Smooth muscle cell (in vitro differentiated cells): ENCODE measurements at regions not wholly inside any gene's neighbourhood (a gene's known extent, or its start where the extent isn't known, plus 50 kb on each side); places are given as distances from the start of the nearest gene placed in this dataset.

Experiments
- DNase-seq: peaks from one replicate; lab custom pipeline; 2025; ENCODE audit not compliant: unreplicated experiment; lab: John Stamatoyannopoulos, UW
- H2AFZ ChIP-seq: fragments of 200-600 bp; sonication (generic); 2 replicates; pipeline ENCODE4 v1.6.0; 2016; ENCODE audit warnings: antibody characterized with exemption, low read depth, mild to moderate bottlenecking
- H3F3A ChIP-seq: fragments of 200-600 bp; sonication (generic); 2 replicates; pipeline ENCODE4 v1.6.0; 2017; ENCODE audit warnings: antibody characterized with exemption, low read depth
- H3K27ac ChIP-seq: fragments of 200-600 bp; sonication (generic); 2 replicates; pipeline ENCODE4 v1.5.1; 2016; ENCODE audit warnings: low read depth, mild to moderate bottlenecking
- H3K27me3 ChIP-seq: fragments of 200-600 bp; sonication (generic); 2 replicates; pipeline ENCODE4 v1.6.1; 2016; ENCODE audit warnings: low read depth, mild to moderate bottlenecking
- H3K36me3 ChIP-seq: fragments of 200-600 bp; sonication (generic); 2 replicates; pipeline ENCODE4 v1.5.1; 2016; ENCODE audit warnings: low read depth
- H3K4me1 ChIP-seq: fragments of 200-600 bp; sonication (generic); 2 replicates; pipeline ENCODE4 v1.5.1; 2016; ENCODE audit warnings: low read depth
- H3K4me2 ChIP-seq: fragments of 200-600 bp; sonication (generic); 2 replicates; pipeline ENCODE4 v1.6.0; 2016; ENCODE audit warnings: mild to moderate bottlenecking
- H3K4me3 ChIP-seq: fragments of 200-600 bp; sonication (generic); 2 replicates; pipeline ENCODE4 v1.5.1; 2016; ENCODE audit warnings: mild to moderate bottlenecking
- H3K79me2 ChIP-seq: fragments of 200-600 bp; sonication (generic); 2 replicates; pipeline ENCODE4 v1.6.0; 2016; ENCODE audit warnings: low read depth, mild to moderate bottlenecking
- H3K9ac ChIP-seq: fragments of 200-600 bp; sonication (generic); 2 replicates; pipeline ENCODE4 v1.6.0; 2016; ENCODE audit warnings: low read depth
- H3K9me3 ChIP-seq: fragments of 200-600 bp; sonication (generic); replicated peaks from 2 replicates; pipeline ENCODE4 v1.5.1; 2016; ENCODE audit warnings: low read depth
- H4K20me1 ChIP-seq: fragments of 200-600 bp; sonication (generic); 2 replicates; pipeline ENCODE4 v1.6.0; 2016; ENCODE audit warnings: low read depth
- WGBS: methylation state at CpG from one replicate; pipeline ENCODE4 v1.1.7; 2016; ENCODE audit warnings: low lambda C conversion rate; 5-methylcytosine and 5-hydroxymethylcytosine counted together
- TF ChIP-seq, protein P1 (sequence below): fragments of 200-600 bp; sonication (generic); IDR thresholded peaks from 2 replicates; pipeline ENCODE4 v1.5.1; 2017; ENCODE audit warnings: borderline replicate concordance, mild to moderate bottlenecking, antibody characterized with exemption; ENCODE audit not compliant: insufficient read depth, poor library complexity, severe bottlenecking

GRCh38 chr2:67985586-67985985, 77.2 kb downstream of the C1D start:
- no peak overlapping the region for H3K4me3 ChIP-seq
- H3K27me3 ChIP-seq, result no peaks in the 10 kb centered on the region
- no peaks in the 10 kb centered on the region for H3K79me2 ChIP-seq
- H3K9ac ChIP-seq, result no peak overlapping the region
- H3K9me3 ChIP-seq, result no peaks in the 10 kb centered on the region
- no peak for DNase-seq
- 92% methylated on average over 2 of the region's 2 CpGs for WGBS
- no peak overlapping the region for H2AFZ ChIP-seq
- TF ChIP-seq, protein P1, sequence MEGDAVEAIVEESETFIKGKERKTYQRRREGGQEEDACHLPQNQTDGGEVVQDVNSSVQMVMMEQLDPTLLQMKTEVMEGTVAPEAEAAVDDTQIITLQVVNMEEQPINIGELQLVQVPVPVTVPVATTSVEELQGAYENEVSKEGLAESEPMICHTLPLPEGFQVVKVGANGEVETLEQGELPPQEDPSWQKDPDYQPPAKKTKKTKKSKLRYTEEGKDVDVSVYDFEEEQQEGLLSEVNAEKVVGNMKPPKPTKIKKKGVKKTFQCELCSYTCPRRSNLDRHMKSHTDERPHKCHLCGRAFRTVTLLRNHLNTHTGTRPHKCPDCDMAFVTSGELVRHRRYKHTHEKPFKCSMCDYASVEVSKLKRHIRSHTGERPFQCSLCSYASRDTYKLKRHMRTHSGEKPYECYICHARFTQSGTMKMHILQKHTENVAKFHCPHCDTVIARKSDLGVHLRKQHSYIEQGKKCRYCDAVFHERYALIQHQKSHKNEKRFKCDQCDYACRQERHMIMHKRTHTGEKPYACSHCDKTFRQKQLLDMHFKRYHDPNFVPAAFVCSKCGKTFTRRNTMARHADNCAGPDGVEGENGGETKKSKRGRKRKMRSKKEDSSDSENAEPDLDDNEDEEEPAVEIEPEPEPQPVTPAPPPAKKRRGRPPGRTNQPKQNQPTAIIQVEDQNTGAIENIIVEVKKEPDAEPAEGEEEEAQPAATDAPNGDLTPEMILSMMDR, result no peak
- no peak overlapping the region for H3K4me2 ChIP-seq
- H3F3A ChIP-seq, result no peaks in the 10 kb centered on the region
- H4K20me1 ChIP-seq, result no peaks in the 10 kb centered on the region
- H3K36me3 ChIP-seq, result no peaks in the 10 kb centered on the region
- no peak overlapping the region for H3K27ac ChIP-seq
- no peaks in the 10 kb centered on the region for H3K4me1 ChIP-seq

DNA sequence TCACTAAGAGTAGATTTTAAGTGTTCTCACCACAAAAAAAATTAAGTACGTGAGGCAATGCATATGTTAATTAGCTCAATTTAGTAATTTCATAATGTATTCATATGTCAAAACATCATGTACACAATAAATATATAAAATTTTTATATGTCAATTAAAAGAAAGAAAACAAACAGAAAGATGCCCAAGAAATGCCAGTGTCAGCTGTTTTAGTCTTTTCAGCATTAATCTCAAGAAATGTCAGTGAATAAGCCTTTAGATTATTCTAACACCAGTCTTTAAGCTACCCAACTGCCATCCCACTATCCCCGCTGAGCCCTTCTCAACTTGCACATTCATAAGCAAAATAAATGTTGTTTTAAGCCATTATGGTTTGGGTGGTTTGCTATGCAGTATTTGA, 76.5 kb downstream of the C1D start:
- Histone ChIP-seq H3K4me1 (no peaks in the 10 kb centered on the region), H3K4me3 (no peak overlapping the region), H3K4me2 (no peak overlapping the region), H3K27me3 (no peaks in the 10 kb centered on the region), H3K36me3 (no peaks in the 10 kb centered on the region), H3K27ac (no peak overlapping the region), H3K79me2 (no peaks in the 10 kb centered on the region), H2AFZ (no peak overlapping the region), H4K20me1 (no peaks in the 10 kb centered on the region), H3K9ac (no peak overlapping the region), H3F3A (no peaks in the 10 kb centered on the region), H3K9me3 (no peaks in the 10 kb centered on the region)
- DNase-seq, result no peak
- TF ChIP-seq, protein P1, result no peak
- 80% methylated on average over 2 of the region's 2 CpGs for WGBS
